GM18909 (cell line): ENCODE measurements at regions not wholly inside any gene's neighbourhood (a gene's known extent, or its start where the extent isn't known, plus 50 kb on each side); places are given as distances from the start of the nearest gene placed in this dataset.

ENCODE experiments used
- ATAC-seq: cut with Tn5 transposase; IDR thresholded peaks from one replicate; pipeline ENCODE4 v1.9.1; 2021; ENCODE audit warnings: mild to moderate bottlenecking; ENCODE audit not compliant: unreplicated experiment, poor library complexity

DNA sequence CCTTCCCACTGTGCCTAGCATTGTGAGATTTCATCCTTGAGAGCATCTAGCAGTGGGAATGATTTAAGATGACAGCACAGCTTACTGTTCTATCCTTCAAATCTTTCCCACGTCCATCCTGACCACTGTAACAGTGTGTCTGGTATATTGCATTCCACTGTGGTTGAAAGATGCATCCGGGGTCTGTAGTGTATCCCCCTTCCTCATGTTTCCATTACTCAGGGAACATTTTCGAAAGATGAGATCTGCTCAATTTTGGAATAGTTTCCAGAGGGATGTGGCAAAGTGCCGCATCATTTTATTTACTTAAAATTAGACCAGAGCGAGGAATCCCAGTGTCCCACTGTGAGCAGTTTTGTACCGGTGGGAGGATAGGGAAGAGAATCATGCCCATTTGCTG is 407.1 kb upstream of the PAPPA start:
- ATAC-seq = no peak

DNA sequence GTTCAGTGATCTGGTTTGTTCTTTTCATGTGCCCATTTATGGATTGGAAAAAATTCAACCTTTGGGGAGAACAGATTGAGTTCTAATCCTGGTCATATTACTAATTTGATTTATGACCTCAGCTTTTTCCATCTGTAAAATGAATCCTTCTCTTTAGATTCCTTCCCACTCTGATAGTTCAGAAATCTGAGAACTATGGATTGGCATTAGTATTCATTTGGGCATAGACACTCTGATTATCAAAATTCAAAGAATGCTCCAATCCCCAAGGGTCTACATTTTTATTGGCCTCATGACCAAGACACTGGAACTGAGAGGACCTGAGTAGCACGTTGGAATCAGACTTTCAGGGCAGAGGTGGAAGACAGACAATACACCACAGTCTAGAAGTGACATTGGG is 405.9 kb upstream of the PAPPA start:
- no peak for ATAC-seq

DNA sequence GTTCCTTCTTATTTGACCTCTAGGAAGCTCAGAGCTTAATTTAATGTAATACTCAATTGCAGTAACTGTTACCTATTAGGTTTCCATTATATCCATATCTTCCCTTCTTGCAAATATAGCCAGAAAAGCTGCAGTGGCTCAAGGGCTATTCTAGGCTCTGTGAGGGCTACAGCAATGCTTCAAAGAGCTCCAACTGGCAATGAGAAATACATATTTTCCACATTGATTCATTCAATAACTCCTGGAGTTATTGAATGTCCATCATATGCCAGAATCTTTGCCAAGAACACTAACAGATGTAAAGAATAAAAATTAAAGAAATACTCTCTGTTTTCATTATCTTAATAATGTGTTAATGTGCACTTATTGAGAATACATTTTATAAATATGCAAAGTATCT is 396.9 kb upstream of the PAPPA start:
- no peak for ATAC-seq

DNA sequence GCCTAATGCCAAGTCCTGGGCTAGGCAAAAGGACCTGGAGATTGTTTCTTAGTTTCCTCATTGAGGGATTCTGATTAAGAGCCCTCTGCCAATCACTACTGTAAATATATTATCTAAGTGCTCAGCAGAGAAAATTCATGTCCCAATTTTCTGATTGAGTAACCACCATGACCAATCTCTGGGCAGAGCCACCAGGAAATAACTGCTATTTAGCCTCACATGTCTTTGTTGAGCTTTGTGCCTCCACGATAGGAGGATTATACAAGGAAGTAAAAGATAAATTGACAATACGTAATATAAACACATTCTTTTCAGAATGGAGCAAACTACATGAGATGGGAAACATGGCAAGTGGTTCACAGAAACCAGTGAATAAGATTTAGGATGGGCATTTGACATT is 396.1 kb upstream of the PAPPA start:
- ATAC-seq = no peak

DNA sequence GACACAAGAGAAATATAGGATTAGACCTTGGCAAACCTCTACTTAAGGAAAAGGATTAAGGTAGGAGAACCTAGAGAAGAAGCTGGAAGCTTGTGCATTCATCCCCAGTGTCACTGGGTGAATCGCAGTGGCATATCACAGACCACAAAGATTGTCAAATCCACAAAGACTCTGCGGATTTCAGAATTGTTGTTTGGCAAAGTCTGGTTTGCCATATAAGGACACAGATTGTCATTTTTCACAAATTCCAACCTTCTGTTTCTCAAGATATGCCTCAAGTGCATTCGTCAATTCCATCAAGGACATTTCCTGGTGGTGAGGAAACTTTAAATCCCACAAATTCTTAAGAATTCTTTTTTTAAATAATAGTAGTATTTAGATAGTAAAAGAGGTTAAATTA is 395.1 kb upstream of the PAPPA start:
- ATAC-seq = no peak

DNA sequence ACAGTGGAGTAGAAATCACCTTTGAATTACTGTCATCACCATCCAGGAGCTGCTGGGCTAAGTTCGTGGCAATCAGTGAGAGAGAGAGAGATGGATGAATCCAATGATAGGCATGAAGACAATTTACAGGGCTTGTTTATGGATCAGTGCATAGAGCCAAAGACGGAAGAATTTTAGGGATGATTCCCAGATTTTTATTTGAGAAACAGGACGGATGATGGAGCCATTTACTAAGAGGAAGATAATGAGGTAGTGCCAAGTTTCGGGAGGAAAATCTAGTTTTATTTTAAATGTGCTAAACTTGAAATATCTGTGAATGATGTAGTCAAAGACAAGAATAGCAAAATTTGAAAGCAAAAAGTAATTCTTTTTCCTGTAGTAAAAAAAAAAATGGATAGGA is 394.2 kb upstream of the PAPPA start:
- ATAC-seq = no peak

DNA sequence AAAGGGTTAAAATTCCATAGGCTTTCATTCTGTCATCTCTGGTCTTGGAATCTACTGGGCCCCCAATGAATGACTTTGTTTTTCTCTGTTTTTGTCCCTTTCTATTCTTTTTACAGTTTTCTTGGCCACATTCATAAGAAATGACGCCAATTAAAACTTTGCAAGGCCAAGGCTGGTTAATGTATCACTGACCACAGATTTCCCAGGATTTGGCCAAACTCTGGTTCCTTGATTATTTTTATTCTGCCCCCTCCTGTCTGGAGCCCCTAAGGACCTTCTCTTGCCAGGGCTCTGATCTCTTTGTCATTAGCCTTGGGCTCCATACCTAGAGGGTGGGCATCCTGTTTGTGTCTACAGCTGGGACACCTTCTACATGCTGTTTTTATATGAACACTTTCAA is 388.9 kb upstream of the PAPPA start:
- ATAC-seq = no peak

DNA sequence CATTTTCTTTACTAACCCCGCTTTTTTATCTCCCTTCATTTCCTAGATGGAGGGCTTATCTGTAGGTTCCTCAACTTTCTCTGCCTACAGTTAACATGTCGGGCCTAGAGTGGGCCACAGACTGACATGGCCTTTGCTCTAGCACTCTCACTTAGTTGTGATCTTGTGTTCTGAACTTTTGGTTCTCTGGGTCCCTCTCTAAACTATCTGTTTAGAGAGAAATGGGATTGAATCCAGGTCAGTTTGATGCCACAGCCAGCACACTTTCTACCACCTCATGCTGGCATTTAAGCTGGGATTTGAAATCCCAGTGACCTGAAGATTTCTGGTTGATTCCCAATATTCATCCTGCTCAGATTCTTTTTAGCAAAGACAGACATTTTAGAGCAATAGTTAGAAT is 388.5 kb upstream of the PAPPA start:
- ATAC-seq = no peak

DNA sequence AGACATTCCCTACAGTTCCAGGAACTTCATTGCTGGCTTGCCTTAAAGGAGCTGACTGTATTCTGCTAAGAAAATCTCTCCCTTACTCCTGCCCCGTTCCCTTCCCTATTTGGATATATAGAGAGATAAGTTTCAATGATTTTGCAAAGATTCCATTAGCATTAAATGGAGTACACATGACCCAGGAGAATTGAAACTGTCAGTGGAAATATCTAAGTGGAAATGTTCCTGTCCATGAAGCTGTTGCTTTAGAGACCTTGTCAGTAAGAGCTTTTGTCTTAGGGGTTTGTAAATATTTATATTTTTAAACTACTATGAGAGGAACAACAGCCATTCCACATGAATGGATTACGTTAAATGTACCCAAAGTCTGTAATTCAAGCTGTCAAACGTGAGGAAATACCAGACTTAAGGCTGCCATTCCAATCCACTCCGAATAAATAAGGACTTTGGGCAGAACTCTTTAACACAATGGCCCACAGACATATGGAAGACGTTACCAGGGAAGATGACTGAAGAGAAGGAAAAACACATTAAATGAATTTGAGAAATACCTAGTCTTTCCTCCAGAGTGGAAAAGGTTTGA is 387.1 kb upstream of the PAPPA start:
- ATAC-seq = no peak

DNA sequence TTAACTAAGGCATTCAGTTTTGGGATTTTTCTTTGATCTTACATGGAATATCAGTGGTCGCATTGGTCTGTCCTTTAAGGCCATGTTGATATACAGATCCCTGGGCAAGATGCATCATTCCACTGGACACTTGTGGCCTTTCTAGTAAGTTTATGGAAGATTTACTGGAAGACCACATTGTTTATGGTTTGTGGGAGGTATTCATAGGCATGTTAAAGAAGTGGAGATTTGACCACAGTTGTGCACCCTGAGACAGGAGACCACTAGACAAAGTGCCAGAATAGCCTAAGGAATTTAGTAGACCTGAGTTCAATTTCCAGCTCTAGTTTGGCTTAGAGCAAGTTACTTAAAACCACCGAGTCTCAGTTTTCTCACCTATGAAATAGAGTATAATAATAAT is 383.1 kb upstream of the PAPPA start:
- no peak for ATAC-seq

DNA sequence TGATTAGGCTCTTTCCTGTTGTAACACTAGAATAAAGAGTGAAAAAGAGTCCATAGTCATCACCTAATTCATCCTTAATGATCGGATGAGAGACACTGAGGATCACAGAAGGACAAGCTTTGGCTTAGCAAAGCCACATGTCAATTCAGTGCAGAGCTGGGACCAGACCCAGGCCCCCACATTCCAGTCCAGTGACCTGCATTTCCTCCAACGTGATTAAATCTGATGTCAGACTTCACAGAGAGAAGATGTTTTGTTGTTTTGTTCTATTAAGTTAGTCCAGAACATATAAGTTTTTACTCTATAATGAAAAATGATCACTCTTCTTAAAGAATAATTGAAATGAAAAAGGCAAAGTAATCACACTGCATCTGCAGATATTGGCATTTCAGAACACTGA is 377.9 kb upstream of the PAPPA start:
- ATAC-seq = no peak

DNA sequence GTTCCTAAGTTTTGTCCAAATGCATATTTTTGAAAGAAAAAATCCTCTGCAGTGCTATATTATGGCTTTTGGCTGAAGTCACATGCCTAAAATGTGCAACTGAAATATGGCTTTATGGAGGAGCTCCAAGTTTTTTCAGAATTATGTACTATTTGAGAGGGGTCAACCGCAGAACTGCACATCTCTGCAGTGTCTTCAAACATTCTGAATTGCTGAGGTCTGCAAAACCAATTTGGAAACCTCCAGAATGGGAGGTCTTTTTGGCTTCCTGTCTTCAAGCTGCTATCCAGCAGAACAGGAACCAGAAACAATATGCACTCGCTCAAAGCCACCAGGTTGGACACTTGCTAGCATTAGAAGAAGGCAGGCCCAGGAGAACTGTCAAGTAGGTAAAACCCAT is 376.0 kb upstream of the PAPPA start:
- no peak for ATAC-seq

DNA sequence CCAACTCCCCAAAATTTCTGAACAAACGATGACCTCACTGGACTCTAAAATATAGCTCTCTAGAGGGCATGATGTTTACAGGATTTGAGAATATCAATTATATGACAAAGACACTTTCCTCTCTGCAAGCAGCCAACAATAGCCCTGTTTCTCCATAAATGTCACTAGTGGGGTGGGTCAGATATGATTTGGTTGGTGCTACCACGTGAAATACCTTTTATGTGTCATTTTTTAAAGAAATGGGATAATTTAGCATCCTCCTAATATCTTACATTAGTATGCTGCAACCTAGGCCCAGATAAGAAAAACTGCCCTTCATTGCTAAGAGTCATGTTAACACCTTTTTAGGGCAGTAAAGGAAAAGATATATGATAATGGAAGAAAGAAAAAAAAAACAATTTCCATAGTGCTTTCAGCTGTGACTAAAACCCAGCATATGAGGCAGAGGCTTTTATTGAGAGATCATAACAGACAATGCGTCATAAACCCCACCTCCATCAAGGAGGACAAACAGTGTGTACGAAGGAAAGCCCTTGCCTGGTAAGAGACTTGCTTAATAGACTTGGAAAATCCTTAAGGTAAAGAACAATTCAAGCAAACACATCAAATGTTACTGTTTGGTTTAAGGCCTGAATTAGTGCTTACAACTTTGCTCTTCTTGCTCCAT is 372.4 kb upstream of the PAPPA start:
- no peak for ATAC-seq

DNA sequence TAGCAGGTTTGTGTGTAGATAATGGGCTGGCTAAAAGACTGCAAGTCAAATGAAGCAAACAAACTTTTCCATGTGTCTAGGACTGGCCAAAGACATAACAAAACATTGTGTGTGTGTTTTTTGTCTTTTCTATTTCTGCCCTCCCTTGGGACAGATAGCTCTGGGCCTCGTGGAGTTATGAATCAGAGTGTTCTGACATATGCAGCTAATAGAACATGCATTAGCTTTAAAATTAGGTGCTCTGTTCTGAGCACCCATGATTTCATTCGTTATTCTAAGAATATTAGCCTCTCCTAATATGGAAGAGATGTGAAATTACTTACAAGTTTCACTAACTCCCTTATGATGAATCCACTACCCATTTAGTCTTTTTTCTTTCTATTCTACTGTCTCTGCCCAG is 367.3 kb upstream of the PAPPA start:
- ATAC-seq = no peak

DNA sequence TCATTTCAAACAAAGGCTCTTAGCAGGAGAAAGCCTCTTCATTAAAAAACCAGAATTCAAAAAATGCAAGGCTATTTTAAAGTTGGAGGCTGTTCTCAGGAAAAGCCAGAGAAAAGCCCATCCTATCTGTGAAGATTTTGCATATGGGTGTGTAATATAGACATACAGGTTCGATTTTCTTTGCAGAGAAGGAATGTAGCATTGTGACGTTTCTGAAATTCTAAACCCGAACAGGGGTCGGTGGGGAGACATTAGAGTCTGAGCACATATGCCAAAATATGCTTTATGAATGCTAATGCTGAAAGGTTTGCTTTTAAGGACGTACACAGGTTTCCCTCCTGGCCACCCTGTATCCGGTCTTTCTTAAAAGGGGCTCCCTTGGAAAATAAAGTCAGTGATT is 363.1 kb upstream of the PAPPA start:
- no peak for ATAC-seq

DNA sequence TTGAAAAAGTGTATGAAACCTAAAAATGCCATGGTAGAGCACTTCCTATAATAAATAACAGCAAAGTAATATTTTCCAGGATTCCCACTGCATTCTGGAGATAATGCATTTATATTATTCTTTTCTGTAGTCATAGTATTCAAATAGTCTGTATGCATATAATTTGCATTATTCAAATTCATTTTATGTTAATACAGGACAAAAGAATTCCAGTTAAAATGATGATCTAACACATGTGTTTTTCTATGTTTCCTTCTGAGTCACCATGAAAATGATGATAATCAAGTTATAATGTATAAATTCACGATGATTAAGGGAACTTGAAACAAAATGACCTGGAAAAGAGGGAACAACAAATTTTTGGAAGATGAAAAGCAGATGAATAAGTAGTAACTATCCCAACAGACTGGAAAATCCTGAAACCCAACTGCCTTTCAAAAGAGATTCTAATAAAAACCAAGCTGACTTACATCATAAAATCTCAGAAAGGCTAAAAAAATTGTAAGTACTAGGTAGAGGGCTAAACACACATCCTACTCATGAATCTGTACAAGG is 358.6 kb upstream of the PAPPA start:
- no peak for ATAC-seq

DNA sequence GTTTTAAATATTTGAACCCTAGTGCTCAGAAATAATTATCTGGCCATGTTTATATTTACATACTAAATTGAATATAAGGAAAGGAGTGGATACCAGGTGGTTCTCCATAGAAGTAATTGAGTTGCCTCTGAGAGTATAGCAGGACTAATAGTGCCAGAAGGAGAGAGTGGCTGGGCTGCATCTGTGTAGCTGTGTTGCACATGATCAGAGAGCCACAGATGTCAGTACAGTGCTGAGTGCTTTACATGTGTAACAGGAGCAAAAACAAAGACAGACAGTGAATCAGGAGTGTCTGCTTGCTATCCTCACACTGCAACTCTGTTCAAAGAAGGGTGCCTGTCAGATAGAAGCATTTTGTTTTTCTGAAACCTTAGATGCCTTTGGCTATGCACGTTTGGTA is 353.9 kb upstream of the PAPPA start:
- ATAC-seq = no peak

DNA sequence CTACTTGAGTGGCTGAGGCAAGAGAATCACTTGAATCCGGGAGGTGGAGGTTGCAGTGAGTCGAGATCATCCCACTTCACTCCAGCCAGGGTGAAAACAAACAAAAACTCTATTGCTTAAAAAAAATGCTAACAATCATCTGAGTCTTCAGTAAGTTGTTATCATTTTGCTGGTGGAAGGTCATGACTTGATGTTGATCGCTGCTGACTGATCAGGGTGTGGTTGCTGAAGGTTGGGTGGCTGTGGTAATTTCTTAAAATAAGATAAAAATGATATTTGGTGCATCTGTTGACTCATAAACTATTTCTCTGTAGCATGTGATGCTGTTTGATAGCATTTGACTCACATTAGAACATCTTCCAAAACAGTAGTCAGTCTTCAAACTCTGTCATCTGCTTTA is 349.4 kb upstream of the PAPPA start:
- no peak for ATAC-seq

DNA sequence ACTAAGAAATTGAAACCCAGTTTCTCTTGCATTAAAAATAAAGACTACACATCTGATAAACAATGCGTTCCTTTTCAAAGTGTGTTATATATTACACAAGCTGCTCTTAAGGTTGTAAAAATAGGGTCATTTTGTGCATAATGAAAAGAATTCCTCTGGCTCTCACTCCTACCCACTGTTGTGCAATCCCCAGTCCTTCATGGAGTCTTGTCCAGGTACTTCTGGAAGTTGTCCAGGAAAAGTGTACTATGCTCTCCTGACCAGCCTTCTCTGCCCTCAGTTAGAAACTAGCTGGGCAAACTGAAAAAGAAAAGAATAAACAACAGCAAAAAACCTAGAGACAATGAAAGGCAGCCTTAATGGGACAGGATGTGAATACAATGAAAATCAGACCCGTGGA is 345.5 kb upstream of the PAPPA start:
- no peak for ATAC-seq

DNA sequence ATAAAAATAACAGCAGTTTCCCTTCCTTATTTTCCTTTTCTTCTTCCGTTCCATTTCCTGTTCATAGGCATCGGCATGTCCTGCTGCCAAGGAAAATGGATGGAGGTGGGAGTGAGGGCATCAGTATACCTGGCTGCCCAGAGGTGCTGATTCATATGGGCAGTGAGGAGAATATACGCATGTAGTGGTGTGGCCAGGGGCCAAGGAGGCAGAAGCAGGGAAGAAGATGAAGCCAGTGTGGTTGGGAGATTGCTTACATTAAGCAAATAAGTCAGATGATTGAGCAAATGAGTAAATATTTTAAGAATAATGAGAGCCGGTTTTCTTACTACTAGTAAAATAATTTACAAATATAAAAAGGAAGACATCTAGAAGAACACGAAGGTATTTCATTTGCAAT is 344.9 kb upstream of the PAPPA start:
- ATAC-seq = no peak

DNA sequence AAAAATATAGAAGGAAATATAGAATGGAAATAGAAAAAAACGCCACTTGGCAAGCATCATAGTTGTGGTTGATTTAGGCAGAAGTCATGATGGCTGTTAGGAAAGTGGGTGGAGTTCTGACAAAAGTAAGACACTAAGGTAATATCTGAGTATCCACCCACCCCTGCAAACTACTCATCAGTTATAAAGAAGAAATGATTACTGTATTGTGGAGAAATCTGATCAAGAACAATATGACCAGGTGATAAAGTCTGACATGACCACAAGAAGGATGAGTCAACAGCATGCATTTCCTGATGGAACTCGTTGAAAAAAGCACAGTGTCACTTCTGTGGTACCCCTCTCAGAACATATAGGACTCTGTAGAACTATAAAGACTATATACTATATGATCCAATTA is 343.4 kb upstream of the PAPPA start:
- ATAC-seq = no peak

DNA sequence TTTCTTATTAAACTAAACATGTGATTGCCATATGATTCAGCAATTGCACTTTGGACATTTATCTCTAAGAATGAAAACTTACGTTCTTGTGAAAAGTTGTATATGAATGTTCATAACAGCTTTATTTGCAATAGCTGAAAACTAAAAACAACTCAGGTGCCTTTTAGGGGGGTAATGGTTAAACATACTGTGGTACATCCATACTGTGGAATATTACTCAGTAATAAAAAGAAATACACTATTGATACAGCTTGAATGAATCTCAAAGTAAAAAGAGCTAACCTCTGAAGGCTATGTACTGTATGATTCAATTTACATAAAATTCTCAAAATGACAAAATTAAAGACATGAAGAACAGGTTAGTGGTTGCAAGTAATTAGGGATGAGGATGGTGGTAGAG is 339.5 kb upstream of the PAPPA start:
- no peak for ATAC-seq
